SU-DHL-6 (cell line): ENCODE measurements at regions not wholly inside any gene's neighbourhood (a gene's known extent, or its start where the extent isn't known, plus 50 kb on each side); places are given as distances from the start of the nearest gene placed in this dataset.

Experiments
- CTCF ChIP-seq: fragments of 200-600 bp; sonication (generic); IDR thresholded peaks from one replicate; pipeline ENCODE4 v1.5.1; 2017; ENCODE audit warnings: antibody characterized with exemption, mild to moderate bottlenecking, low read length, moderate library complexity; ENCODE audit not compliant: insufficient read depth, poor library complexity, severe bottlenecking
- EZH2phosphoT487 ChIP-seq: fragments of 200-600 bp; sonication (generic), shearing (Covaris generic); conservative IDR thresholded peaks from 2 replicates; pipeline ENCODE4 v1.6.1; 2018; ENCODE audit warnings: mild to moderate bottlenecking, antibody characterized with exemption, low read length, moderate library complexity, mixed read lengths

- TF ChIP-seq CTCF (no peak), EZH2phosphoT487 (no peak)
Measured at GRCh38 chr15:69974321-69974720, 123.4 kb downstream of the TLE3 start.
